IMR-90 (cell line): ENCODE measurements at regions not wholly inside any gene's neighbourhood (a gene's known extent, or its start where the extent isn't known, plus 50 kb on each side); places are given as distances from the start of the nearest gene placed in this dataset.

ENCODE experiments used
- ATAC-seq: fragments of 200-7000 bp; cut with Tn5 transposase; 2 replicates; pipeline ENCODE4 v1.9.1; 2020; ENCODE audit warnings: low read depth, mild to moderate bottlenecking, moderate library complexity
- BruUV-seq: library from RNA; stranded (reverse); fragments of 400-500 nt; replicated peaks from 2 replicates; lab custom pipeline; 2021; lab: Mats Ljungman, UMichigan
- CTCF ChIA-PET: fragments of 300-600 bp; formaldehyde crosslinking; extraction: SDS; loops from one replicate; lab custom pipeline; 2021; ENCODE audit warnings: antibody characterized with exemption; lab: Yijun Ruan, JAX
- POLR2A ChIA-PET: fragments of 300-600 bp; sonication (Branson Sonifier 250); formaldehyde crosslinking; loops from one replicate; lab custom pipeline; 2022; ENCODE audit warnings: antibody characterized with exemption; ENCODE audit not compliant: unreplicated experiment; lab: Charles Lee
- DNase-seq: peaks from one replicate; pipeline ENCODE4 v3.0.0; 2013
- H2AFZ ChIP-seq: replicated peaks from 2 replicates; pipeline ENCODE3; 2013; ENCODE audit warnings: low read length, mild to moderate bottlenecking; ENCODE audit not compliant: poor library complexity
- H2AK5ac ChIP-seq: 2 replicates; pipeline ENCODE4 v1.6.1; 2013; ENCODE audit warnings: low read depth, low read length, inconsistent platforms
- H2AK9ac ChIP-seq: replicated peaks from 2 replicates; pipeline ENCODE3; 2013; ENCODE audit warnings: mild to moderate bottlenecking, low read depth, low read length, moderate library complexity; ENCODE audit not compliant: poor library complexity
- H2BK120ac ChIP-seq: 2 replicates; pipeline ENCODE4 v1.6.1; 2013; ENCODE audit warnings: low read depth, low read length, inconsistent platforms
- H2BK15ac ChIP-seq: 3 replicates; pipeline ENCODE4 v1.6.1; 2013; ENCODE audit warnings: low read depth, low read length, inconsistent platforms
- H2BK20ac ChIP-seq: 2 replicates; pipeline ENCODE4 v1.6.1; 2013; ENCODE audit warnings: low read depth, mild to moderate bottlenecking, inconsistent platforms, low read length, moderate library complexity
- H2BK5ac ChIP-seq: 2 replicates; pipeline ENCODE4 v1.6.1; 2013; ENCODE audit warnings: mild to moderate bottlenecking, low read depth, low read length, inconsistent platforms; ENCODE audit not compliant: poor library complexity, severe bottlenecking
- H3K14ac ChIP-seq: replicated peaks from 2 replicates; pipeline ENCODE4 v1.6.1; 2013; ENCODE audit warnings: low read depth, low read length, inconsistent platforms
- H3K18ac ChIP-seq: 2 replicates; pipeline ENCODE4 v1.6.1; 2013; ENCODE audit warnings: low read depth, low read length, control low read depth
- H3K23ac ChIP-seq: 2 replicates; pipeline ENCODE4 v1.6.1; 2013; ENCODE audit warnings: low read depth, low read length, inconsistent platforms
- H3K27ac ChIP-seq: 2 replicates; pipeline ENCODE4 v1.5.1; 2013; ENCODE audit warnings: mild to moderate bottlenecking, control low read depth, low read length; ENCODE audit not compliant: insufficient read depth
- H3K27me3 ChIP-seq: 2 replicates; pipeline ENCODE4 v1.6.1; 2013; ENCODE audit warnings: low read length; ENCODE audit not compliant: control insufficient read depth, insufficient read depth
- H3K36me3 ChIP-seq: 2 replicates; pipeline ENCODE4 v1.6.1; 2013; ENCODE audit warnings: low read length, mixed read lengths; ENCODE audit not compliant: control insufficient read depth, insufficient read depth
- H3K4ac ChIP-seq: 2 replicates; pipeline ENCODE4 v1.6.1; 2013; ENCODE audit warnings: low read depth, low read length, inconsistent platforms
- H3K4me1 ChIP-seq: 2 replicates; pipeline ENCODE4 v1.6.1; 2013; ENCODE audit warnings: low read length, mixed read lengths; ENCODE audit not compliant: control insufficient read depth, insufficient read depth
- H3K4me2 ChIP-seq: 2 replicates; pipeline ENCODE4 v1.6.1; 2013; ENCODE audit warnings: low read depth, mild to moderate bottlenecking, control low read depth, low read length, moderate library complexity
- H3K4me3 ChIP-seq: 2 replicates; pipeline ENCODE4 v1.5.1; 2013; ENCODE audit warnings: low read depth, mild to moderate bottlenecking, control low read depth, low read length, moderate library complexity; ENCODE audit not compliant: insufficient read depth
- H3K56ac ChIP-seq: 2 replicates; pipeline ENCODE4 v1.6.1; 2013; ENCODE audit warnings: low read length, inconsistent platforms; ENCODE audit not compliant: insufficient read depth; ENCODE audit errors: extremely low read depth
- H3K79me1 ChIP-seq, 2 experiments: 2 replicates each; pipeline ENCODE4 v1.6.1; 2013; ENCODE audit warnings: low read length in 2 of 2, inconsistent platforms in 1 of 2, low read depth in 1 of 2
- H3K9ac ChIP-seq: 2 replicates; pipeline ENCODE4 v1.6.1; 2013; ENCODE audit warnings: low read depth, low read length, control low read depth
- H3K9me1 ChIP-seq: 2 replicates; pipeline ENCODE4 v1.6.1; 2013; ENCODE audit warnings: low read length, inconsistent platforms; ENCODE audit not compliant: insufficient read depth
- H3K9me3 ChIP-seq: 2 replicates; pipeline ENCODE4 v1.6.1; 2013; ENCODE audit warnings: low read length; ENCODE audit not compliant: control insufficient read depth, insufficient read depth
- H4K20me1 ChIP-seq: 2 replicates; pipeline ENCODE4 v1.6.1; 2013; ENCODE audit warnings: low read length, inconsistent platforms; ENCODE audit not compliant: insufficient read depth
- H4K5ac ChIP-seq: 2 replicates; pipeline ENCODE4 v1.6.1; 2013; ENCODE audit warnings: mild to moderate bottlenecking, low read depth, low read length, control low read depth
- H4K8ac ChIP-seq, 2 experiments: 2 replicates each; pipeline ENCODE4 v1.6.1; 2013; ENCODE audit warnings: low read depth in 2 of 2, low read length in 2 of 2, control low read depth in 1 of 2, inconsistent platforms in 1 of 2
- H4K91ac ChIP-seq: 2 replicates; pipeline ENCODE4 v1.6.1; 2013; ENCODE audit warnings: low read depth, low read length, inconsistent platforms; ENCODE audit not compliant: insufficient read depth
- MXI1 ChIP-seq: IDR thresholded peaks from 2 replicates; pipeline ENCODE4 v1.6.1; 2012; ENCODE audit warnings: low read depth, mild to moderate bottlenecking, low read length, moderate library complexity, borderline replicate concordance
- WGBS, 2 experiments: methylation state at CpG; one replicate each; pipeline versions ENCODE4 v1.1.5 to v1.1.7; 2013; ENCODE audit warnings: missing lambda C conversion rate in 2 of 2; ENCODE audit not compliant: insufficient read length in 1 of 2; ENCODE audit errors: extremely low coverage in 2 of 2; 5-methylcytosine and 5-hydroxymethylcytosine counted together
- dilution Hi-C: fragments of 300-500 bp; cut with HindIII; formaldehyde crosslinking; loops from one replicate; pipeline ENCODE4 v1.14.3; 2018; ENCODE audit warnings: low sequenced_read_pairs; ENCODE audit not compliant: unreplicated experiment
- in situ Hi-C: fragments of 300-500 bp; cut with MboI; formaldehyde crosslinking; loops from 3 replicates; pipeline ENCODE4 v1.14.3; 2019; ENCODE audit warnings: low sequenced_read_pairs, inconsistent platforms, mixed read lengths
- intact Hi-C: fragments of 100-400 bp; cut with micrococcal nuclease; formaldehyde crosslinking; loops from 2 replicates; pipeline ENCODE4 v1.10.0; 2022

GRCh38 chr4:66613591-66613990, 931.7 kb downstream of the CENPC start:
- no peak overlapping the region for H4K8ac ChIP-seq
- CTCF ChIA-PET: no interaction called here
- DNase-seq (no peak), ATAC-seq (no peak)
- H2BK15ac ChIP-seq: no peak overlapping the region
- H3K79me1 ChIP-seq: no peaks in the 10 kb centered on the region
- no peak overlapping the region for H3K9ac ChIP-seq
- no peaks in the 10 kb centered on the region for H3K4me1 ChIP-seq
- intact Hi-C loops (loop anchor here (5.0 kb wide), 1 partner anchor 1034 kb away; no protein-coding TSS in a partner anchor), in situ Hi-C loops (no loop called here), dilution Hi-C loops (no loop called here)
- TF ChIP-seq MXI1: no peak
- H2BK20ac ChIP-seq: no peak overlapping the region
- no peak overlapping the region for H2AK5ac ChIP-seq
- WGBS, 2 experiments: no CpG with 5 or more reads among the region's 2 CpGs
- POLR2A ChIA-PET: no interaction called here
- H3K36me3 ChIP-seq: no peaks in the 10 kb centered on the region
- no peaks in the 10 kb centered on the region for H4K20me1 ChIP-seq
- H2BK5ac ChIP-seq: no peak overlapping the region
- no peaks in the 10 kb centered on the region for H3K27me3 ChIP-seq
- no peak overlapping the region for H3K56ac ChIP-seq
- H4K5ac ChIP-seq: no peak overlapping the region
- H4K91ac ChIP-seq: no peak overlapping the region
- peaks cover 4% of the 10 kb centered on the region; the same call in 1 of the 2 replicates for H3K9me3 ChIP-seq
- BruUV-seq: no TSS peak
- H3K4me3 ChIP-seq: no peak overlapping the region
- no peaks in the 10 kb centered on the region for H3K9me1 ChIP-seq
- no peak overlapping the region for H3K14ac ChIP-seq
- no peak overlapping the region for H2AFZ ChIP-seq
- H3K4ac ChIP-seq: no peak overlapping the region
- H3K23ac ChIP-seq: no peak overlapping the region
- no peak overlapping the region for H2AK9ac ChIP-seq
- no peak overlapping the region for H3K27ac ChIP-seq
- H2BK120ac ChIP-seq: no peak overlapping the region
- no peak overlapping the region for H3K4me2 ChIP-seq
- H3K18ac ChIP-seq: no peak overlapping the region
